Keratinocyte (primary cell): ENCODE measurements at regions not wholly inside any gene's neighbourhood (a gene's known extent, or its start where the extent isn't known, plus 50 kb on each side); places are given as distances from the start of the nearest gene placed in this dataset.

Source experiments
- DNase-seq: peaks from one replicate; pipeline ENCODE4 v3.0.0-alpha.2; 2011; ENCODE audit warnings: low read depth, missing footprints, low spot score
- FAIRE-seq: peaks from 2 replicates; lab custom pipeline; 2011; peaks lifted over from hg19 to GRCh38; lab: Jason Lieb, UNC
- H2AFZ ChIP-seq: 2 replicates; pipeline ENCODE4 v1.6.0; 2012; ENCODE audit warnings: low read length, control low read depth, inconsistent platforms; ENCODE audit not compliant: control insufficient read depth
- H3K27ac ChIP-seq: 2 replicates; pipeline ENCODE4 v1.5.1; 2011; ENCODE audit warnings: low read length; ENCODE audit not compliant: control insufficient read depth, insufficient read depth
- H3K27me3 ChIP-seq: 3 replicates; pipeline ENCODE4 v1.6.0; 2011; ENCODE audit warnings: low read length; ENCODE audit not compliant: control insufficient read depth, insufficient read depth; ENCODE audit errors: extremely low read depth
- H3K36me3 ChIP-seq, 2 experiments: 2 replicates in 1 of 2; 3 replicates in 1 of 2; pipeline ENCODE4 v1.5.1; 2011; ENCODE audit warnings: low read length in 2 of 2, mild to moderate bottlenecking in 1 of 2; ENCODE audit not compliant: control insufficient read depth in 2 of 2, insufficient read depth in 2 of 2; ENCODE audit errors: extremely low read depth in 1 of 2
- H3K4me1 ChIP-seq: 3 replicates; pipeline ENCODE4 v1.5.1; 2011; ENCODE audit warnings: low read length; ENCODE audit not compliant: control insufficient read depth, insufficient read depth; ENCODE audit errors: extremely low read depth
- H3K4me2 ChIP-seq: 3 replicates; pipeline ENCODE4 v1.6.0; 2011; ENCODE audit warnings: low read depth, low read length; ENCODE audit not compliant: control insufficient read depth, insufficient read depth; ENCODE audit errors: extremely low read depth
- H3K4me3 ChIP-seq, 3 experiments: fragments of 200-600 bp in 1 of 3; sonication (generic) in 1 of 3; 2 replicates in 2 of 3; 3 replicates in 1 of 3; pipeline ENCODE4 v1.5.1; 2011 to 2016; ENCODE audit warnings: low read length in 3 of 3, mild to moderate bottlenecking in 3 of 3, control low read depth in 2 of 3, inconsistent platforms in 1 of 3, low read depth in 1 of 3, mixed read lengths in 1 of 3, mixed run types in 1 of 3, moderate library complexity in 1 of 3; ENCODE audit not compliant: control insufficient read depth in 2 of 3, insufficient read depth in 2 of 3; ENCODE audit errors: extremely low read depth in 1 of 3
- H3K79me2 ChIP-seq: 2 replicates; pipeline ENCODE4 v1.6.0; 2012; ENCODE audit warnings: low read length; ENCODE audit not compliant: control insufficient read depth, insufficient read depth
- H3K9ac ChIP-seq: 3 replicates; pipeline ENCODE4 v1.6.0; 2011; ENCODE audit warnings: low read length; ENCODE audit not compliant: control insufficient read depth, insufficient read depth; ENCODE audit errors: extremely low read depth
- H3K9me1 ChIP-seq: 3 replicates; pipeline ENCODE4 v1.6.0; 2011; ENCODE audit warnings: low read length; ENCODE audit not compliant: control insufficient read depth, insufficient read depth; ENCODE audit errors: extremely low read depth
- H3K9me3 ChIP-seq: 2 replicates; pipeline ENCODE4 v1.5.1; 2012; ENCODE audit warnings: low read depth, low read length; ENCODE audit not compliant: control insufficient read depth
- H4K20me1 ChIP-seq: 3 replicates; pipeline ENCODE4 v1.6.0; 2011; ENCODE audit warnings: low read length; ENCODE audit not compliant: control insufficient read depth, insufficient read depth; ENCODE audit errors: extremely low read depth
- EZH2 ChIP-seq: IDR thresholded peaks from one replicate; pipeline ENCODE4 v1.6.1; 2012; ENCODE audit warnings: inconsistent platforms, mild to moderate bottlenecking, low read length, moderate library complexity
- dilution Hi-C: fragments of 300-500 bp; cut with MboI; formaldehyde crosslinking; loops from one replicate; pipeline ENCODE4 v1.7.0; 2020; ENCODE audit warnings: low sequenced_read_pairs; ENCODE audit not compliant: extremely low pct_ligation_motif_present
- TF ChIP-seq, protein P1 (sequence below), 3 experiments: IDR thresholded peaks in 1 of 3; conservative IDR thresholded peaks in 1 of 3; optimal IDR thresholded peaks in 1 of 3; 2 replicates in 2 of 3; 3 replicates in 1 of 3; pipeline versions ENCODE3 to v1.5.1; 2011; ENCODE audit warnings: low read length in 3 of 3, mild to moderate bottlenecking in 3 of 3, moderate library complexity in 2 of 3, control low read depth in 1 of 3, inconsistent platforms in 1 of 3; ENCODE audit not compliant: insufficient read depth in 2 of 3; ENCODE audit errors: extremely low read depth in 1 of 3

DNA sequence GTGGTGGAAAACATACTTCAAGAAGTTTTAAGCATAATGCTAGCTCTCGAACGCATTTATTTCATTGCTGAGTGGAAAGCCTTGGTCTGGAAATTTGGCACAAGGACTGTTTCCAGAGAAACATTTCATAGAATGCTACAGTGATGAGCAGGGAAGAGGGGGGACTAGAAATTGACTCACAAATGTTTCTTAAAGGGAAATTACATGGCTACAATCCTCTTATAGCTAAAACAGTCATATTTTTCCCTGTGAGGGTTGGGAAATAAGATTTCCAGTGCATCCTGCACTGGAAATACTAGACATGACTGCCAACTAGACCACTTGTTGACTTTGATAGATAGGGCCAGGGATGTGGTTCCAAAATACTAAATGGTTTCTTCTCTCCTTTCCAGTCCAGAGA, 197.3 kb upstream of the RGS6 start:
- H3K4me3 ChIP-seq = no peak overlapping the region
- dilution Hi-C loops = no loop called here
- H3K9ac ChIP-seq = no peak overlapping the region
- TF ChIP-seq, protein P1, sequence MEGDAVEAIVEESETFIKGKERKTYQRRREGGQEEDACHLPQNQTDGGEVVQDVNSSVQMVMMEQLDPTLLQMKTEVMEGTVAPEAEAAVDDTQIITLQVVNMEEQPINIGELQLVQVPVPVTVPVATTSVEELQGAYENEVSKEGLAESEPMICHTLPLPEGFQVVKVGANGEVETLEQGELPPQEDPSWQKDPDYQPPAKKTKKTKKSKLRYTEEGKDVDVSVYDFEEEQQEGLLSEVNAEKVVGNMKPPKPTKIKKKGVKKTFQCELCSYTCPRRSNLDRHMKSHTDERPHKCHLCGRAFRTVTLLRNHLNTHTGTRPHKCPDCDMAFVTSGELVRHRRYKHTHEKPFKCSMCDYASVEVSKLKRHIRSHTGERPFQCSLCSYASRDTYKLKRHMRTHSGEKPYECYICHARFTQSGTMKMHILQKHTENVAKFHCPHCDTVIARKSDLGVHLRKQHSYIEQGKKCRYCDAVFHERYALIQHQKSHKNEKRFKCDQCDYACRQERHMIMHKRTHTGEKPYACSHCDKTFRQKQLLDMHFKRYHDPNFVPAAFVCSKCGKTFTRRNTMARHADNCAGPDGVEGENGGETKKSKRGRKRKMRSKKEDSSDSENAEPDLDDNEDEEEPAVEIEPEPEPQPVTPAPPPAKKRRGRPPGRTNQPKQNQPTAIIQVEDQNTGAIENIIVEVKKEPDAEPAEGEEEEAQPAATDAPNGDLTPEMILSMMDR (optimal IDR thresholded peaks at IDR 0.05 in 1 of 3, IDR thresholded peaks at IDR 0.05 in 1 of 3, conservative IDR thresholded peaks at IDR 0.05 in 1 of 3; ENCODE audit: extremely low read depth in 1 of 3, insufficient read depth in 2 of 3, low read length in 3 of 3) = no peak
- peaks cover 12% of the 10 kb centered on the region for H3K4me1 ChIP-seq
- no peaks in the 10 kb centered on the region for H3K9me3 ChIP-seq
- H3K4me2 ChIP-seq = no peak overlapping the region
- no peak overlapping the region for H3K27ac ChIP-seq
- DNase-seq (no peak), FAIRE-seq (no peak)
- H4K20me1 ChIP-seq = no peaks in the 10 kb centered on the region
- H3K27me3 ChIP-seq = no peaks in the 10 kb centered on the region
- H3K9me1 ChIP-seq = peaks cover 3% of the 10 kb centered on the region
- H2AFZ ChIP-seq = no peak overlapping the region
- no peaks in the 10 kb centered on the region for H3K79me2 ChIP-seq
- H3K36me3 ChIP-seq = peaks cover 20 to 52% of the 10 kb centered on the region in 2 experiments

DNA sequence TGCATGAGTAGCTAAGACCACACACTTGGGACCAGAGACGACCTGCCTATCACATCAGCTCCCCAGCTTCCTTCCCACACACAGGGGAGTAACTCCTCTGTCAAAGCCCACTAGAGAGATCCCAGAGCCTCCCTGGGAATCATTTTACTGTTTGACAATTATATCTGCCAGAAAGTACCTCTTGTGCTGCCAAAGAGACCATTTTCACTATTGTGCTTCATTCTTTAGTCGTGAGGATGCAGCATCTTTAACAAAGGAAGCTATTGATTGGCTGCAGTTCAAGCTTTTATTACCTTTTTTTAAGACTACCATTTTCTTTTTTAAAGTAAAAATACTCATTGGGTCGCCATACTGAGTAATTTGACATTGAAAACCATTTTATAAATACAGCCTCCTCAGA, 194.5 kb upstream of the RGS6 start:
- H3K27ac ChIP-seq = no peak overlapping the region
- peaks cover 13 to 35% of the 10 kb centered on the region in 2 experiments for H3K36me3 ChIP-seq
- no peaks in the 10 kb centered on the region for H3K79me2 ChIP-seq
- dilution Hi-C loops = no loop called here
- TF ChIP-seq EZH2 = no peak
- TF ChIP-seq, protein P1 (optimal IDR thresholded peaks at IDR 0.05 in 1 of 3, IDR thresholded peaks at IDR 0.05 in 1 of 3, conservative IDR thresholded peaks at IDR 0.05 in 1 of 3; ENCODE audit: extremely low read depth in 1 of 3, insufficient read depth in 2 of 3, low read length in 3 of 3) = no peak
- H4K20me1 ChIP-seq = no peaks in the 10 kb centered on the region
- no peak overlapping the region for H2AFZ ChIP-seq
- H3K4me1 ChIP-seq = peaks cover 12% of the 10 kb centered on the region
- no peaks in the 10 kb centered on the region for H3K27me3 ChIP-seq
- no peak overlapping the region for H3K4me2 ChIP-seq
- no peak overlapping the region for H3K9ac ChIP-seq
- FAIRE-seq (no peak), DNase-seq (no peak)
- no peak overlapping the region for H3K4me3 ChIP-seq
- peaks cover 3% of the 10 kb centered on the region for H3K9me1 ChIP-seq
- H3K9me3 ChIP-seq = no peaks in the 10 kb centered on the region
